Uterus (tissue), 3 donors: ENCODE measurements at regions not wholly inside any gene's neighbourhood (a gene's known extent, or its start where the extent isn't known, plus 50 kb on each side); places are given as distances from the start of the nearest gene placed in this dataset.

Source experiments
- DNase-seq, 2 donors: peaks; one replicate each; pipeline ENCODE4 v3.0.0-alpha.2; 2019 to 2020
- H3K27ac ChIP-seq, 2 donors: fragments of 200-600 bp; sonication (generic); 1 replicate in 1 of 2; 2 replicates in 1 of 2; pipeline ENCODE4 v1.5.1; 2016 to 2018
- H3K27me3 ChIP-seq, 2 donors: fragments of 200-600 bp; sonication (generic); one replicate each; pipeline ENCODE4 v1.5.1; 2018 to 2019; ENCODE audit warnings: control low read depth in 1 of 2
- H3K36me3 ChIP-seq, 2 donors: fragments of 200-600 bp; sonication (generic); one replicate each; pipeline ENCODE4 v1.5.1; 2019; ENCODE audit warnings: control low read depth in 1 of 2
- H3K4me1 ChIP-seq, 2 donors: fragments of 200-600 bp; sonication (generic); one replicate each; pipeline ENCODE4 v1.5.1; 2018 to 2019; ENCODE audit warnings: control low read depth in 1 of 2
- H3K4me3 ChIP-seq, 2 donors: fragments of 200-600 bp; sonication (generic); 1 replicate in 1 of 2; 2 replicates in 1 of 2; pipeline ENCODE4 v1.5.1; 2018 to 2019; ENCODE audit warnings: mild to moderate bottlenecking in 1 of 2
- H3K9me3 ChIP-seq, 2 donors: fragments of 200-600 bp; sonication (generic); one replicate each; pipeline ENCODE4 v1.5.1; 2019; ENCODE audit warnings: control low read depth in 1 of 2
- CTCF ChIP-seq, 4 experiments: fragments of 200-600 bp in 2 of 4; fragments of 450-650 bp in 2 of 4; sonication (generic) in 2 of 4; IDR thresholded peaks; one replicate each; pipeline ENCODE4 v1.5.1; 2016 to 2019; ENCODE audit warnings: antibody characterized with exemption in 4 of 4, mild to moderate bottlenecking in 2 of 4, moderate library complexity in 1 of 4
- POLR2A ChIP-seq, 2 donors: fragments of 450-650 bp; IDR thresholded peaks; one replicate each; pipeline ENCODE4 v1.6.1; 2016; ENCODE audit warnings: antibody characterized with exemption in 2 of 2, mild to moderate bottlenecking in 1 of 2, moderate library complexity in 1 of 2
- intact Hi-C: fragments of 100-400 bp; cut with DNase I; formaldehyde crosslinking; loops from one replicate; pipeline ENCODE4 v1.15.1; 2023; ENCODE audit warnings: low total_unique reads
- donor health status: DM: yes; HTN: yes; CAD: no.

GRCh38 chr5:171528036-171528435, 108.6 kb downstream of the FGF18 start:
- TF ChIP-seq CTCF (IDR thresholded peaks at IDR 0.05) (no peak), POLR2A (IDR thresholded peaks at IDR 0.05) (no peak)
- Histone ChIP-seq H3K27me3 (no peaks in the 10 kb centered on the region), H3K27ac (no peak overlapping the region), H3K4me3 (no peak overlapping the region), H3K4me1 (no peaks in the 10 kb centered on the region), H3K36me3 (no peaks in the 10 kb centered on the region), H3K9me3 (no peaks in the 10 kb centered on the region)
- no peak for DNase-seq
- intact Hi-C loops: no loop called here

GRCh38 chr5:171528865-171529614, 109.6 kb downstream of the FGF18 start:
- TF ChIP-seq POLR2A (IDR thresholded peaks at IDR 0.05): no peak
- no peak for TF ChIP-seq CTCF (IDR thresholded peaks at IDR 0.05)
- H3K4me3 ChIP-seq: no peak overlapping the region
- no peaks in the 10 kb centered on the region for H3K27me3 ChIP-seq
- H3K4me1 ChIP-seq: no peaks in the 10 kb centered on the region
- no peak for DNase-seq
- H3K27ac ChIP-seq: no peak overlapping the region
- no peaks in the 10 kb centered on the region for H3K9me3 ChIP-seq
- H3K36me3 ChIP-seq: no peaks in the 10 kb centered on the region
- intact Hi-C loops: no loop called here

DNA sequence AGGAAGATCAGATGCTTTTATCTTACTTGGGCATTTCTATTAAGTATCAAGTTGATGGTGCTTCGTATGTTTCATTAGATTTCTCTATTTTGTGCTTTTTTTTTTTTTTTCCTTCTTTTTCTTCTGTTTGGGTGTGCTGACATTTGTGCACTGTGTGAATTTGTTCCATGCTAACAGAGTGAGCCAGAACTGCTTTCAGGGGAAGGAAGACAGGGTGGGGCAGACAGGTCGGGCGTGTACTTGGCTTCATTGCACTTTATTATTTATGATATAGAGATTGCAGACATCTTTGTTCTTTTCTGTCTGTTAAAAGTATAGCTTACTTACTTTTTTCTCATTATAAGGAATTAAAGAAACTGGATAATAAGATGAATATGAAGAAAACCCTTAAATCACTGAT, 112.2 kb downstream of the FGF18 start:
- intact Hi-C loops: no loop called here
- Histone ChIP-seq H3K4me3 (no peak overlapping the region), H3K27ac (no peak overlapping the region), H3K36me3 (no peaks in the 10 kb centered on the region), H3K9me3 (no peaks in the 10 kb centered on the region), H3K27me3 (no peaks in the 10 kb centered on the region), H3K4me1 (no peaks in the 10 kb centered on the region)
- DNase-seq: no peak
- TF ChIP-seq POLR2A (IDR thresholded peaks at IDR 0.05): no peak
- TF ChIP-seq CTCF (IDR thresholded peaks at IDR 0.05): no peak

DNA sequence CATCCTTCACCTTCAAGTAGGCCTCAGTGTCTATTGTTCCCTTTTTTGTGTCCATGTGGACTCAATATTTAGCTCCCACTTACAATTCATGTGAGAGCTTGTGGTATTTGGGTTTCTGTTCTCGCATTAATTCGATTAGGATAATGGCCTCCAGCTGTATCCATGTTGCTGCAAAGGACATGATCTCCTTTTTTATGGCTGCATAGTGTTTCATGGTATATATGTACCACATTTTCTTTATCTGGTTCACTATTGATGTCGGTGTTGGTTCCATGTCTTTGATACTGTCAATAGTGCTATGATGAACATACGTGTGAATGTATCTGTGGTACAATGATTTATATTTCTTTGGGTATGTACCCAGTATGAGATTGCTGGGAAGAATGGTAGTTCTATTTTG, 113.7 kb downstream of the FGF18 start:
- Histone ChIP-seq H3K36me3 (no peaks in the 10 kb centered on the region), H3K27ac (no peak overlapping the region), H3K9me3 (no peaks in the 10 kb centered on the region), H3K4me1 (no peaks in the 10 kb centered on the region), H3K27me3 (no peaks in the 10 kb centered on the region), H3K4me3 (no peak overlapping the region)
- TF ChIP-seq CTCF (IDR thresholded peaks at IDR 0.05) (no peak), POLR2A (IDR thresholded peaks at IDR 0.05) (no peak)
- intact Hi-C loops: no loop called here
- DNase-seq: no peak

DNA sequence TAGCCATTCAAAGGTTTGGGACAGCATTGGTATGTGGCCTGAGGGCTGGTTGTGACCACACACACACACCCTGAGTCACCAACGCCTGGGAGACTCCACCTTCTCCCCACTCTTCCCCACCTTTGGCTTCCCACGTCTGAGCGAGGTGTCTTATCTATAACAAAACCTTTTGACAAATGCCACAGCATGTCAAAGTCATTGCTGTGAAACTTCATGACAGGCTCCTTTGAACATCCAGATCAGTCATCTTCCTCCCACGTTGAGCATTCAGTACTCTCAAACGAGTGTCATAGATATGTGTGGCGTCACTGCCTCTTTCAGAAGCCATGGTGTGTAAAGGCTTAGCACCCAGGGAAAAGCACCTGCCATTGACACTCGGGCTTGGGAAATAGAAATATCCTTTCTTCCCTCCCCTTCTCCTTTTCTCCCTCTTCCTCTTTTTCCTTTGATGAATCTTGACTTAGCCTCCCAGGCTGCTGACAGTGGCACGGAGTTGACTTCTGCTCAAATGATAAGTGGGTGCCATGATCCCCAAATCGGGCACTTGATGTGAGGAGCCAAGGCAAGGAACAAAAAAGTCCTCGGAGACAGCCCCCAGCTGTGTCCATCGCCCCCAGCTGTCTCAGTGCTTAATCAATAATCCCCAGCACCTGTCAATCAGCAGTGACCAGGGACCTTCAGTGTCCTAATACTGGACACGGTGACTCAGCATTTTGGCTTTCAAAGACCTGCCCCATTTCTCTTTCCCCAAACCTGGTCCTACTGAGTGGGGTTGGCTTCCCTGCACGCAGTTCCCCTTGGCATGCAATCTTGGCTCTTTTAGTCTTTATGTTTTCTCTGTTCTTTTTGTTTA, 114.8 kb downstream of the FGF18 start:
- Histone ChIP-seq H3K27ac (no peak overlapping the region), H3K4me3 (no peak overlapping the region), H3K27me3 (no peaks in the 10 kb centered on the region), H3K4me1 (no peaks in the 10 kb centered on the region), H3K36me3 (no peaks in the 10 kb centered on the region), H3K9me3 (no peaks in the 10 kb centered on the region)
- intact Hi-C loops: no loop called here
- no peak for TF ChIP-seq CTCF (IDR thresholded peaks at IDR 0.05)
- TF ChIP-seq POLR2A (IDR thresholded peaks at IDR 0.05): no peak
- no peak for DNase-seq
